ENCODE measurements at regions not wholly inside any gene's neighbourhood (a gene's known extent, or its start where the extent isn't known, plus 50 kb on each side); places are given as distances from the start of the nearest gene placed in this dataset.

DNA sequence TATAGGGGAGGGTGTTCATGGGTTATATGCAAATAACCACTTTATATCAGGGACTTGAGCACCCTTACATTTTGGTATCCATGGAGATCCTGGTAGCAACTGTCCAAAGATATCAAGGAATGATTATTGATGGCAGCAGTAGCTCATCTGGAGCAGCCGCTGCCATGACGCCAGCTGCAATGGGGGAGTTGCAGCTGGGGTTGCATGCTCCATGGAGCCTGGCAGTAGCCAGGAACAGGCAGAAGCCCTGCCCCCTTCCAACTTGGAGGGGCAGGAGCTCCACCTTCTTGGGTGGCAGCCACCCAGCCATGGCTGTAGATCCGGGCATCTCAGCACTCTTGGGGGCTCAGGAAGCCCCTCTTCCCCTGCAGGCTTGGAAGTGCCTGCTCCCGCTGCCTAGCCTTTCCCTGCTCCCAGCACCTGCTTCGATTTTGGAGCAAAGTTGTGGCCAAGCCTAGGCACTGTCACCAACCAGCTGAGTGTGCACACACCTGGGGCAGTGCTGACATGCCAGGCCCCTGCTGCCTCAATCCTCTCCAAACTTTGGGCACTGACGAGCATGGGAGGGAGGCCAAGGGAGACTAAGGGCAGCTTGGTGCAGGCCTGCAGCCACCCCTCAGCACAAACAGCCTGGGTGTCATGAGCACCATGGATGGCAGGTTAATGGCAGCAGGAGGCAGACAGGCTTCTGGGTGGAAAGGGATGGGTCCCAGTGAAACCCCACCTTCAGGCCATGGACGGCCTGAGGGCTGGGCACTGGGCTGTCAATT is 235.6 kb upstream of the CSNK1A1L start:
- ATAC-seq = peak in 1 of 2 donors; percentile 14
- H3K27me3 ChIP-seq (ENCODE audit: low read depth) = no peaks in the 10 kb centered on the region
- no peak overlapping the region for H3K4me3 ChIP-seq
- TF ChIP-seq CTCF (IDR thresholded peaks at IDR 0.05) = no peak
- DNase-seq = no peak
- no peaks in the 10 kb centered on the region for H3K9me3 ChIP-seq
- intact Hi-C loops (cut with DNase I) = no loop called here
- no peaks in the 10 kb centered on the region for H3K4me1 ChIP-seq
- H3K27ac ChIP-seq = no peak overlapping the region
- no peaks in the 10 kb centered on the region for H3K36me3 ChIP-seq

GRCh38 chr13:37339386-37339735 is 233.9 kb upstream of the CSNK1A1L start:
- intact Hi-C loops (cut with DNase I) = no loop called here
- no peaks in the 10 kb centered on the region for H3K4me1 ChIP-seq

DNA sequence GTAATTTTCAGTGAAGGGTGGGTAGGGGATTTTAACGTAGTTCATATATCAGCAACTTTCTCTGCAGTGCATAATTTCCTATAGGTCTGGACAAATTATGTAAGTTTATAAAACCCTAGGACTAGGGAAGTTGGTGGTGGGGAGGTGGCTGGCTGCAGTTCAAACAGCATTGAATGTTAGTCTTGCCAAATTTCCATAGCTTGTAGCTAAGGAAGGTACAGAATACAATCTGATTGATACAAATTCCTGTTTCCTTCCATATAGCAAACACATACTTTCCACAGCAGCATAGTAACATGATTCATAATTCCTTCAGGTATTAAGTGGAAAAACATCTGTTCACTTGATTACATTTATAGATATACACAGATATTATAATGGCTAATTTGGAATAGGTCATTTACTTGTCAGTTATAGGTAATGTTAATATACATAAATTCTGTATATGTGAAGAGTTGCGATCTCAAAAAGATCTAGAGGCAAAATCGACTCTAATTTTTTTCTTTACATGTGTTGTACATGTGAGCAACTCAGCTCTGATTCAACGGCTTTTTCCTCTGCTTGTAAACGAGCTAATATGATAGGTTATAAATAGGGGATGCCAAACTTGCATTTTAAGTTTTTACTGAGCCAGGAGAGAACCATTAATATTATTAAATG is 233.4 kb upstream of the CSNK1A1L start:
- no peak for ATAC-seq
- intact Hi-C loops (cut with DNase I) = no loop called here
- H3K9me3 ChIP-seq = no peaks in the 10 kb centered on the region
- no peak overlapping the region for H3K4me3 ChIP-seq
- no peaks in the 10 kb centered on the region for H3K4me1 ChIP-seq
- no peak overlapping the region for H3K27ac ChIP-seq
- DNase-seq = no peak
- no peak for TF ChIP-seq CTCF (IDR thresholded peaks at IDR 0.05)
- H3K27me3 ChIP-seq (ENCODE audit: low read depth) = no peaks in the 10 kb centered on the region
- no peaks in the 10 kb centered on the region for H3K36me3 ChIP-seq

More at GRCh38 chr13:37339386-37339735, 233.9 kb upstream of the CSNK1A1L start:
- Histone ChIP-seq H3K27me3 (ENCODE audit: low read depth) (no peaks in the 10 kb centered on the region), H3K36me3 (no peaks in the 10 kb centered on the region), H3K9me3 (no peaks in the 10 kb centered on the region), H3K27ac (no peak overlapping the region), H3K4me3 (no peak overlapping the region)
- DNase-seq (no peak), ATAC-seq (no peak)
- TF ChIP-seq CTCF (IDR thresholded peaks at IDR 0.05) = no peak

GRCh38 chr13:37326334-37326733 is 220.9 kb upstream of the CSNK1A1L start:
- TF ChIP-seq CTCF (IDR thresholded peaks at IDR 0.05) = no peak
- H3K9me3 ChIP-seq = no peaks in the 10 kb centered on the region
- no peak overlapping the region for H3K27ac ChIP-seq
- ATAC-seq = no peak
- no peaks in the 10 kb centered on the region for H3K4me1 ChIP-seq
- H3K4me3 ChIP-seq = no peak overlapping the region
- no peaks in the 10 kb centered on the region for H3K27me3 ChIP-seq (ENCODE audit: low read depth)
- no peaks in the 10 kb centered on the region for H3K36me3 ChIP-seq
- intact Hi-C loops (cut with DNase I) = no loop called here
- no peak for DNase-seq

GRCh38 chr13:37319031-37319443 is 213.6 kb upstream of the CSNK1A1L start:
- DNase-seq = no peak
- Histone ChIP-seq H3K4me1 (no peaks in the 10 kb centered on the region), H3K4me3 (no peak overlapping the region), H3K27ac (no peak overlapping the region), H3K9me3 (no peaks in the 10 kb centered on the region), H3K27me3 (ENCODE audit: low read depth) (no peaks in the 10 kb centered on the region), H3K36me3 (no peaks in the 10 kb centered on the region)
- no peak for TF ChIP-seq CTCF (IDR thresholded peaks at IDR 0.05)
- no peak for ATAC-seq
- intact Hi-C loops (cut with DNase I) = no loop called here
